ENCODE measurements at regions not wholly inside any gene's neighbourhood (a gene's known extent, or its start where the extent isn't known, plus 50 kb on each side); places are given as distances from the start of the nearest gene placed in this dataset.
"Not testable (repeated sequence)": the region's sequence is repeated elsewhere in the genome, so short reads cannot be mapped to it uniquely, and the experiment has no call there.

- H3K4me3 ChIP-seq (ENCODE audit: low read depth, low read length), result no peak overlapping the region
- TF ChIP-seq, protein P1, sequence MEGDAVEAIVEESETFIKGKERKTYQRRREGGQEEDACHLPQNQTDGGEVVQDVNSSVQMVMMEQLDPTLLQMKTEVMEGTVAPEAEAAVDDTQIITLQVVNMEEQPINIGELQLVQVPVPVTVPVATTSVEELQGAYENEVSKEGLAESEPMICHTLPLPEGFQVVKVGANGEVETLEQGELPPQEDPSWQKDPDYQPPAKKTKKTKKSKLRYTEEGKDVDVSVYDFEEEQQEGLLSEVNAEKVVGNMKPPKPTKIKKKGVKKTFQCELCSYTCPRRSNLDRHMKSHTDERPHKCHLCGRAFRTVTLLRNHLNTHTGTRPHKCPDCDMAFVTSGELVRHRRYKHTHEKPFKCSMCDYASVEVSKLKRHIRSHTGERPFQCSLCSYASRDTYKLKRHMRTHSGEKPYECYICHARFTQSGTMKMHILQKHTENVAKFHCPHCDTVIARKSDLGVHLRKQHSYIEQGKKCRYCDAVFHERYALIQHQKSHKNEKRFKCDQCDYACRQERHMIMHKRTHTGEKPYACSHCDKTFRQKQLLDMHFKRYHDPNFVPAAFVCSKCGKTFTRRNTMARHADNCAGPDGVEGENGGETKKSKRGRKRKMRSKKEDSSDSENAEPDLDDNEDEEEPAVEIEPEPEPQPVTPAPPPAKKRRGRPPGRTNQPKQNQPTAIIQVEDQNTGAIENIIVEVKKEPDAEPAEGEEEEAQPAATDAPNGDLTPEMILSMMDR (IDR thresholded peaks at IDR 0.05; ENCODE audit: borderline replicate concordance, insufficient read depth, low read depth, low read length), result no peak
Observed at GRCh38 chr3:106438887-106439286, 570.1 kb upstream of the CBLB start.

DNA sequence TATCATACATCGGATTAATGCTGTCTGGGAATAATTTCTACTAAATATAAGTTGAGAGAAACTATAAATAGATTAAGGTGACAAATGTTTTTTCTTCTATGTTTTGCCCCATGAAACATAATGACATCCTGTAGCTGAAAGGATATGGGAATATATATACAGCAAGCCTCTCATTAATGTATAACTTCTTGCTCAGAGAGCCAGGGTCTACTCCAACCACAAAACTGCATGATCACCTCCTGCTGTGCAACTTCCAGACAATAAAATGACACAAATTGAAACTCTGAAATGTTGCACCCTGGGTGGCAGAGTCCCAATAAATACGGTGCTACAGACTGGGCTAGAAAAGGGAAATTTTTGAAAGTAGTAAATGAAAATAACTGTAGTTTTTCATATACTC, 571.9 kb upstream of the CBLB start:
- TF ChIP-seq, protein P1 (IDR thresholded peaks at IDR 0.05; ENCODE audit: borderline replicate concordance, insufficient read depth, low read depth, low read length), result no peak
- H3K4me3 ChIP-seq (ENCODE audit: low read depth, low read length), result no peak overlapping the region

DNA sequence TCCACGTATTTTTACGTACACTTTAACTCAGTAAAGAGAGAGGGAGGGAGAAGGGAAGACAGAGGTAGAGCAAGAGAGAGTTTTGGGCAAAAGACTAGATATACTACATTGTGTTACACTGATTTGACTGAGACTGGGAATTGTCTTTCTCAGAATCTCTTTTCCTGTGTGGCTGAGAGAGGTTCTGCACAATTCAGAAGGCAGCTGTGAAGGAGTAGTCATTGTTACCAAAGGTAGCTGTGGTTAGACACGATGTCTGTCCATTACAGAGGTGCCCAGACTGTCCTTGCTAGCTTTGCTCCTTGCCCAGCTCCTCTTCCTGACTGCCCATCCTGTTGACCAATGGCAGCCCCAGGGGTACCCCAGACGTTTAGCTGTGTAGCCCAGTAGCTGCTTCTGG, 577.5 kb upstream of the CBLB start:
- TF ChIP-seq, protein P1 (IDR thresholded peaks at IDR 0.05; ENCODE audit: borderline replicate concordance, insufficient read depth, low read depth, low read length), result no peak
- H3K4me3 ChIP-seq (ENCODE audit: low read depth, low read length), result no peak overlapping the region

GRCh38 chr3:106447723-106448301, 579.0 kb upstream of the CBLB start:
- TF ChIP-seq, protein P1 (IDR thresholded peaks at IDR 0.05; ENCODE audit: borderline replicate concordance, insufficient read depth, low read depth, low read length), result no peak

GRCh38 chr3:106448372-106448966, 579.7 kb upstream of the CBLB start:
- not testable (repeated sequence) for H3K4me3 ChIP-seq (ENCODE audit: low read depth, low read length)

More at GRCh38 chr3:106447723-106448301, 579.0 kb upstream of the CBLB start:
- no peak overlapping the region for H3K4me3 ChIP-seq (ENCODE audit: low read depth, low read length)

- H3K4me3 ChIP-seq (ENCODE audit: low read depth, low read length), result no peak overlapping the region
- TF ChIP-seq, protein P1 (IDR thresholded peaks at IDR 0.05; ENCODE audit: borderline replicate concordance, insufficient read depth, low read depth, low read length), result no peak
Observed at GRCh38 chr3:106452096-106452495, 583.3 kb upstream of the CBLB start.

- H3K4me3 ChIP-seq (ENCODE audit: low read depth, low read length), result no peak overlapping the region
- TF ChIP-seq, protein P1 (IDR thresholded peaks at IDR 0.05; ENCODE audit: borderline replicate concordance, insufficient read depth, low read depth, low read length), result no peak
Observed at GRCh38 chr3:106454497-106454896, 585.7 kb upstream of the CBLB start.
